Astrocyte (in vitro differentiated cells and primary cell): ENCODE measurements at regions not wholly inside any gene's neighbourhood (a gene's known extent, or its start where the extent isn't known, plus 50 kb on each side); places are given as distances from the start of the nearest gene placed in this dataset.

ENCODE experiments used
- DNase-seq: peaks from one replicate; pipeline ENCODE4 v3.0.0-alpha.2; 2010; ENCODE audit warnings: low read depth
- FAIRE-seq: peaks from 2 replicates; lab custom pipeline; 2011; peaks lifted over from hg19 to GRCh38; lab: Jason Lieb, UNC
- H2AFZ ChIP-seq: 2 replicates; pipeline ENCODE4 v1.6.0; 2012; ENCODE audit warnings: low read depth, low read length, inconsistent platforms
- H3K27ac ChIP-seq: 2 replicates; pipeline ENCODE4 v1.5.1; 2011; ENCODE audit warnings: low read depth, low read length, inconsistent platforms
- H3K27me3 ChIP-seq: 2 replicates; pipeline ENCODE4 v1.6.0; 2011; ENCODE audit warnings: low read length, inconsistent platforms; ENCODE audit not compliant: insufficient read depth
- H3K36me3 ChIP-seq: 2 replicates; pipeline ENCODE4 v1.5.1; 2011; ENCODE audit warnings: low read length, inconsistent platforms; ENCODE audit not compliant: insufficient read depth
- H3K4me1 ChIP-seq: 2 replicates; pipeline ENCODE4 v1.5.1; 2011; ENCODE audit warnings: low read length, inconsistent platforms; ENCODE audit not compliant: insufficient read depth
- H3K4me2 ChIP-seq: 2 replicates; pipeline ENCODE4 v1.6.0; 2012; ENCODE audit warnings: low read length, inconsistent platforms
- H3K4me3 ChIP-seq: 2 replicates; pipeline ENCODE4 v1.5.1; 2011; ENCODE audit warnings: low read depth, mild to moderate bottlenecking, low read length, inconsistent platforms; ENCODE audit not compliant: insufficient read depth
- H3K79me2 ChIP-seq: 2 replicates; pipeline ENCODE4 v1.6.0; 2012; ENCODE audit warnings: mild to moderate bottlenecking, low read length, inconsistent platforms; ENCODE audit not compliant: insufficient read depth
- H3K9ac ChIP-seq: 2 replicates; pipeline ENCODE4 v1.6.0; 2012; ENCODE audit warnings: mild to moderate bottlenecking, low read length, inconsistent platforms
- H3K9me3 ChIP-seq: 2 replicates; pipeline ENCODE4 v1.5.1; 2012; ENCODE audit warnings: low read depth, mild to moderate bottlenecking, low read length, inconsistent platforms; ENCODE audit not compliant: insufficient read depth
- H4K20me1 ChIP-seq: 2 replicates; pipeline ENCODE4 v1.6.0; 2012; ENCODE audit warnings: low read length, inconsistent platforms; ENCODE audit not compliant: insufficient read depth
- H3K27ac Mint-ChIP-seq: one replicate; pipeline ENCODE4 v1.8.0; 2021; ENCODE audit warnings: mild to moderate bottlenecking, mixed read lengths; ENCODE audit not compliant: unreplicated experiment
- H3K27me3 Mint-ChIP-seq: one replicate; pipeline ENCODE4 v1.8.0; 2021; ENCODE audit warnings: low read depth, mixed read lengths; ENCODE audit not compliant: unreplicated experiment
- H3K36me3 Mint-ChIP-seq: one replicate; pipeline ENCODE4 v1.8.0; 2021; ENCODE audit warnings: low read depth, mixed read lengths; ENCODE audit not compliant: unreplicated experiment
- H3K4me1 Mint-ChIP-seq: one replicate; pipeline ENCODE4 v1.8.0; 2021; ENCODE audit warnings: low read depth, mixed read lengths; ENCODE audit not compliant: unreplicated experiment
- H3K4me3 Mint-ChIP-seq: one replicate; pipeline ENCODE4 v1.8.0; 2021; ENCODE audit warnings: mild to moderate bottlenecking, moderate library complexity, mixed read lengths; ENCODE audit not compliant: unreplicated experiment
- H3K9me3 Mint-ChIP-seq: one replicate; pipeline ENCODE4 v1.8.0; 2021; ENCODE audit warnings: mild to moderate bottlenecking, mixed read lengths; ENCODE audit not compliant: unreplicated experiment
- CTCF ChIP-seq: IDR thresholded peaks from 2 replicates; pipeline ENCODE4 v1.5.1; 2011; ENCODE audit warnings: low read depth, mild to moderate bottlenecking, inconsistent platforms, low read length, moderate library complexity; ENCODE audit not compliant: insufficient read depth
- EZH2 ChIP-seq: IDR thresholded peaks from 2 replicates; pipeline ENCODE4 v1.6.1; 2012; ENCODE audit warnings: mild to moderate bottlenecking, low read length, inconsistent platforms; ENCODE audit not compliant: insufficient read depth

- H3K4me1 Mint-ChIP-seq: peaks cover 31% of the 10 kb centered on the region
- H2AFZ ChIP-seq: no peak overlapping the region
Observed at GRCh38 chr13:90413548-90413947, 933.9 kb upstream of the MIR17HG start.

GRCh38 chr13:90414691-90415596 lies 932.5 kb upstream of the MIR17HG start:
- no peaks in the 10 kb centered on the region for H3K36me3 ChIP-seq
- H2AFZ ChIP-seq: peak overlapping the region; percentile 4
- peaks cover 20% of the 10 kb centered on the region for H3K4me1 ChIP-seq
- H3K9ac ChIP-seq: no peak overlapping the region
- no peaks in the 10 kb centered on the region for H4K20me1 ChIP-seq
- peak; percentile 85 for FAIRE-seq
- Mint-ChIP-seq H3K27ac (peak overlapping the region; percentile 22), H3K27me3 (no peaks in the 10 kb centered on the region), H3K9me3 (no peaks in the 10 kb centered on the region), H3K4me1 (peaks cover 31% of the 10 kb centered on the region), H3K4me3 (no peak overlapping the region), H3K36me3 (no peaks in the 10 kb centered on the region)
- no peak overlapping the region for H3K4me3 ChIP-seq
- DNase-seq: peak; percentile 80
- no peaks in the 10 kb centered on the region for H3K9me3 ChIP-seq
- TF ChIP-seq CTCF: no peak
- TF ChIP-seq EZH2: no peak
- H3K4me2 ChIP-seq: peak overlapping the region; percentile 33
- no peaks in the 10 kb centered on the region for H3K79me2 ChIP-seq
- no peaks in the 10 kb centered on the region for H3K27me3 ChIP-seq
- H3K27ac ChIP-seq: peak overlapping the region; percentile 17

More at GRCh38 chr13:90413548-90413947, 933.9 kb upstream of the MIR17HG start:
- DNase-seq (no peak), FAIRE-seq (no peak)
- H3K79me2 ChIP-seq: no peaks in the 10 kb centered on the region
- H3K4me2 ChIP-seq: no peak overlapping the region
- H3K27ac ChIP-seq: no peak overlapping the region
- peaks cover 20% of the 10 kb centered on the region for H3K4me1 ChIP-seq
- no peaks in the 10 kb centered on the region for H3K9me3 ChIP-seq
- Mint-ChIP-seq H3K36me3 (no peaks in the 10 kb centered on the region), H3K4me3 (no peak overlapping the region), H3K27ac (no peak overlapping the region), H3K9me3 (no peaks in the 10 kb centered on the region), H3K27me3 (no peaks in the 10 kb centered on the region)
- H4K20me1 ChIP-seq: no peaks in the 10 kb centered on the region
- no peak overlapping the region for H3K9ac ChIP-seq
- H3K4me3 ChIP-seq: no peak overlapping the region
- TF ChIP-seq CTCF (no peak), EZH2 (no peak)
- H3K27me3 ChIP-seq: no peaks in the 10 kb centered on the region
- no peaks in the 10 kb centered on the region for H3K36me3 ChIP-seq

GRCh38 chr13:90415902-90416301 lies 931.6 kb upstream of the MIR17HG start:
- H3K9me3 Mint-ChIP-seq: no peaks in the 10 kb centered on the region
- H3K9ac ChIP-seq: no peak overlapping the region
- FAIRE-seq (no peak), DNase-seq (peak; percentile 8)
- no peaks in the 10 kb centered on the region for H3K9me3 ChIP-seq
- H3K27ac Mint-ChIP-seq: peak overlapping the region; percentile 78
- H3K27ac ChIP-seq: peak overlapping the region; percentile 58
- no peaks in the 10 kb centered on the region for H3K79me2 ChIP-seq
- peak overlapping the region; percentile 31 for H3K4me3 Mint-ChIP-seq
- peak overlapping the region; percentile 63 for H3K4me2 ChIP-seq
- no peaks in the 10 kb centered on the region for H3K27me3 Mint-ChIP-seq
- no peaks in the 10 kb centered on the region for H3K36me3 ChIP-seq
- peak overlapping the region; percentile 61 for H2AFZ ChIP-seq
- no peaks in the 10 kb centered on the region for H4K20me1 ChIP-seq
- H3K36me3 Mint-ChIP-seq: no peaks in the 10 kb centered on the region
- no peak overlapping the region for H3K4me3 ChIP-seq
- peaks cover 31% of the 10 kb centered on the region for H3K4me1 Mint-ChIP-seq
- no peak for TF ChIP-seq EZH2
- TF ChIP-seq CTCF: no peak
- peaks cover 20% of the 10 kb centered on the region for H3K4me1 ChIP-seq
- no peaks in the 10 kb centered on the region for H3K27me3 ChIP-seq
